ENCODE measurements at regions not wholly inside any gene's neighbourhood (a gene's known extent, or its start where the extent isn't known, plus 50 kb on each side); places are given as distances from the start of the nearest gene placed in this dataset.
"Not testable (repeated sequence)": the region's sequence is repeated elsewhere in the genome, so short reads cannot be mapped to it uniquely, and the experiment has no call there.

- DNase-seq, result no peak
Observed at GRCh38 chr11:116403794-116404461, 368.9 kb downstream of the BUD13 start.

- DNase-seq, result no peak
Observed at GRCh38 chr11:116400081-116400480, 372.7 kb downstream of the BUD13 start.

- no peak for DNase-seq
Observed at GRCh38 chr11:116397602-116398084, 375.1 kb downstream of the BUD13 start.

- DNase-seq, result no peak
Observed at GRCh38 chr11:116396331-116396730, 376.5 kb downstream of the BUD13 start.

- DNase-seq, result no peak
Observed at GRCh38 chr11:116394022-116394421, 378.8 kb downstream of the BUD13 start.

- DNase-seq, result no peak
Observed at GRCh38 chr11:116390963-116391362, 381.8 kb downstream of the BUD13 start.

- DNase-seq, result no peak
Observed at GRCh38 chr11:116388146-116388545, 384.6 kb downstream of the BUD13 start.

GRCh38 chr11:116387641-116388040 is 385.1 kb downstream of the BUD13 start:
- DNase-seq, result no peak

- no peak for DNase-seq
Observed at GRCh38 chr11:116386118-116386699, 386.6 kb downstream of the BUD13 start.

- DNase-seq, result no peak
Observed at GRCh38 chr11:116384876-116385275, 387.9 kb downstream of the BUD13 start.

GRCh38 chr11:116384407-116384806 is 388.4 kb downstream of the BUD13 start:
- no peak for DNase-seq

GRCh38 chr11:116379185-116379828 is 393.5 kb downstream of the BUD13 start:
- no peak for DNase-seq

- no peak for DNase-seq
Observed at GRCh38 chr11:116376547-116376946, 396.2 kb downstream of the BUD13 start.

- no peak for DNase-seq
Observed at GRCh38 chr11:116376054-116376453, 396.7 kb downstream of the BUD13 start.

- DNase-seq, result no peak
Observed at GRCh38 chr11:116375221-116375620, 397.6 kb downstream of the BUD13 start.

GRCh38 chr11:116374085-116374484 is 398.7 kb downstream of the BUD13 start:
- DNase-seq, result no peak

GRCh38 chr11:116373104-116373944 is 399.5 kb downstream of the BUD13 start:
- no peak for DNase-seq

- no peak for DNase-seq
Observed at GRCh38 chr11:116371146-116371545, 401.6 kb downstream of the BUD13 start.

- DNase-seq, result no peak
Observed at GRCh38 chr11:116368784-116369183, 404.0 kb downstream of the BUD13 start.

- no peak for DNase-seq
Observed at GRCh38 chr11:116366980-116367645, 405.7 kb downstream of the BUD13 start.

- DNase-seq, result no peak
Observed at GRCh38 chr11:116366451-116366850, 406.3 kb downstream of the BUD13 start.

- not testable (repeated sequence) for DNase-seq
Observed at GRCh38 chr11:116364925-116365324, 407.9 kb downstream of the BUD13 start.

- DNase-seq, result no peak
Observed at GRCh38 chr11:116364348-116364747, 408.4 kb downstream of the BUD13 start.

Measured in CD4-positive, alpha-beta T cell treated with Interleukin-17A for 4 hours (primary cell).